Panc1 (cell line): ENCODE measurements at regions not wholly inside any gene's neighbourhood (a gene's known extent, or its start where the extent isn't known, plus 50 kb on each side); places are given as distances from the start of the nearest gene placed in this dataset.

Experiments used
- ATAC-seq: fragments of 200-7000 bp; cut with Tn5 transposase; 2 replicates; pipeline ENCODE4 v1.9.1; 2020; ENCODE audit warnings: mild to moderate bottlenecking, moderate library complexity
- BruUV-seq: library from RNA; stranded (reverse); fragments of 400-500 nt; replicated peaks from 2 replicates; lab custom pipeline; 2021; lab: Mats Ljungman, UMichigan
- CTCF ChIA-PET: fragments of 300-600 bp; sonication (Branson Sonifier 250); formaldehyde crosslinking; loops from one replicate; lab custom pipeline; 2022; ENCODE audit warnings: antibody characterized with exemption; lab: Charles Lee
- POLR2A ChIA-PET: fragments of 300-600 bp; sonication (Branson Sonifier 250); formaldehyde crosslinking; loops from one replicate; lab custom pipeline; 2022; ENCODE audit warnings: antibody characterized with exemption; lab: Charles Lee
- DNase-seq: peaks from one replicate; pipeline ENCODE4 v3.0.0-alpha.2; 2010; ENCODE audit warnings: low read depth, low spot score
- H3K27ac ChIP-seq: 2 replicates; pipeline ENCODE4 v1.5.1; 2011; ENCODE audit warnings: mild to moderate bottlenecking, low read length, inconsistent platforms
- H3K27me3 ChIP-seq: fragments of 200-500 bp; sonication (Bioruptor generic); 2 replicates; pipeline ENCODE4 v1.6.0; 2014; ENCODE audit warnings: low read length, inconsistent platforms; ENCODE audit not compliant: control insufficient read depth, insufficient read depth
- H3K36me3 ChIP-seq: fragments of 200-500 bp; sonication (Bioruptor generic); 2 replicates; pipeline ENCODE4 v1.5.1; 2014; ENCODE audit warnings: inconsistent platforms, mild to moderate bottlenecking, low read length, moderate library complexity; ENCODE audit not compliant: control insufficient read depth, insufficient read depth
- H3K4me1 ChIP-seq: 2 replicates; pipeline ENCODE4 v1.5.1; 2011; ENCODE audit warnings: inconsistent platforms, mild to moderate bottlenecking, low read length, moderate library complexity; ENCODE audit not compliant: control insufficient read depth, insufficient read depth
- H3K4me3 ChIP-seq, 2 experiments: 2 replicates each; pipeline ENCODE4 v1.5.1; 2011 to 2012; ENCODE audit warnings: low read depth in 2 of 2, low read length in 2 of 2, mild to moderate bottlenecking in 2 of 2, inconsistent platforms in 1 of 2, moderate library complexity in 1 of 2
- H3K9me3 ChIP-seq: fragments of 200-500 bp; sonication (Bioruptor generic); 2 replicates; pipeline ENCODE4 v1.5.1; 2014; ENCODE audit warnings: low read depth, mild to moderate bottlenecking, inconsistent platforms, low read length, moderate library complexity; ENCODE audit not compliant: control insufficient read depth, insufficient read depth
- POLR2AphosphoS5 ChIP-seq: IDR thresholded peaks from 2 replicates; pipeline ENCODE4 v1.6.1; 2012; ENCODE audit warnings: mild to moderate bottlenecking, low read depth, low read length, moderate library complexity
- SIN3A ChIP-seq: IDR thresholded peaks from 2 replicates; pipeline ENCODE4 v1.6.1; 2012; ENCODE audit warnings: low read depth, mild to moderate bottlenecking, low read length, moderate library complexity, borderline replicate concordance; ENCODE audit not compliant: insufficient read depth
- TCF7L2 ChIP-seq: IDR thresholded peaks from 2 replicates; pipeline ENCODE4 v1.6.1; 2011; ENCODE audit warnings: mild to moderate bottlenecking, low read depth, low read length, inconsistent platforms
- in situ Hi-C: cut with HindIII; loops from 2 replicates; pipeline ENCODE4 v1.10.0; 2016; ENCODE audit warnings: low sequenced_read_pairs, low pct_unique_long_range_greater_than_20kb
- intact Hi-C: fragments of 100-400 bp; cut with micrococcal nuclease; formaldehyde crosslinking; loops from one replicate; pipeline ENCODE4 v1.10.0; 2022; ENCODE audit not compliant: unreplicated experiment
- TF ChIP-seq, protein P1 (sequence below): fragments of 450-650 bp; IDR thresholded peaks from 2 replicates; pipeline ENCODE4 v1.5.1; 2017; ENCODE audit warnings: mild to moderate bottlenecking
- TF ChIP-seq, protein P2 (sequence below), 2 experiments: IDR thresholded peaks; 2 replicates each; pipeline ENCODE4 v1.6.1; 2011 to 2012; ENCODE audit warnings: low read depth in 2 of 2, control low read depth in 1 of 2, low read length in 1 of 2, mild to moderate bottlenecking in 1 of 2, moderate library complexity in 1 of 2; ENCODE audit not compliant: insufficient read depth in 1 of 2

DNA sequence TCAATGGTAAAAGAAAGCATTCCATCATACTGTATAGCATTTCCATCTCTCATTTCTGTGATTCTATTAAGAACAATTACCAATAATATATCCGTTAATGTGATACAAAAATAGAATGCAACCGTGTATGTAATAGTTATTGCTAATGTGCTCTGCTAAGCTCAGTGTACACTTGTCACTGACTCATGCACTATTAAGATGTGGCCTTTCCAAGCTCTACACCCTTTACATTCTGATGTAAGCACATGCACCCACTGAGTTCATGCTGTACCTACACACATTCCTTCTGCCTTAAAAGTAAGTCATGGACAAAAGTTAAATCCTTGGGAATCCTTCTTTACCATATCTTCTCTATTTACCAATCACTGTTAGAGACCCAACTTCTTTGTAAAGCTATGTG is 319.1 kb downstream of the ZSWIM6 start:
- ATAC-seq (no peak), DNase-seq (no peak)

DNA sequence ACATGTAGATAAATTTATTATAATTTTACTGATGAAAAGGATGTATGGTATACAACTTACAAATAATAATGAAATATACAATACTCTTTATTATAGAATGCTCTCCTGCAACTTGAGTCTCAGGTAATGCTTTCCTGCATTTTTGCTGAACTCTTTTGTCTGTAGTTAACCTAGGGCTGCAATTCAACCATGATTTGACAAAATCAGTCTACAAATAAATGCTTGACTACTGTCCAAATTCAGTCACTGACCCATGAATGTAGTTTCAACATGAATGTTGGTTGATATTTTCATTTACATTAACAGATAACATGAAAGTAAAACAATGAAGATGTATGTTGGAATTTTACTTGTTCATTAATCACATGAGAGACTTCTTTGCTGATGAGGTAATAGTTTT is 320.9 kb downstream of the ZSWIM6 start:
- no peak for TF ChIP-seq SIN3A
- TF ChIP-seq, protein P1, sequence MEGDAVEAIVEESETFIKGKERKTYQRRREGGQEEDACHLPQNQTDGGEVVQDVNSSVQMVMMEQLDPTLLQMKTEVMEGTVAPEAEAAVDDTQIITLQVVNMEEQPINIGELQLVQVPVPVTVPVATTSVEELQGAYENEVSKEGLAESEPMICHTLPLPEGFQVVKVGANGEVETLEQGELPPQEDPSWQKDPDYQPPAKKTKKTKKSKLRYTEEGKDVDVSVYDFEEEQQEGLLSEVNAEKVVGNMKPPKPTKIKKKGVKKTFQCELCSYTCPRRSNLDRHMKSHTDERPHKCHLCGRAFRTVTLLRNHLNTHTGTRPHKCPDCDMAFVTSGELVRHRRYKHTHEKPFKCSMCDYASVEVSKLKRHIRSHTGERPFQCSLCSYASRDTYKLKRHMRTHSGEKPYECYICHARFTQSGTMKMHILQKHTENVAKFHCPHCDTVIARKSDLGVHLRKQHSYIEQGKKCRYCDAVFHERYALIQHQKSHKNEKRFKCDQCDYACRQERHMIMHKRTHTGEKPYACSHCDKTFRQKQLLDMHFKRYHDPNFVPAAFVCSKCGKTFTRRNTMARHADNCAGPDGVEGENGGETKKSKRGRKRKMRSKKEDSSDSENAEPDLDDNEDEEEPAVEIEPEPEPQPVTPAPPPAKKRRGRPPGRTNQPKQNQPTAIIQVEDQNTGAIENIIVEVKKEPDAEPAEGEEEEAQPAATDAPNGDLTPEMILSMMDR, result no peak
- no peak for TF ChIP-seq POLR2AphosphoS5
- intact Hi-C loops, result loop anchor here (10.0 kb wide), 1 partner anchor 488 kb away; the partner anchor contains the start of gene SMIM15
- no peaks in the 10 kb centered on the region for H3K36me3 ChIP-seq
- no peaks in the 10 kb centered on the region for H3K9me3 ChIP-seq
- no TSS peak for BruUV-seq
- H3K27ac ChIP-seq, result no peak overlapping the region
- H3K4me3 ChIP-seq, result no peak overlapping the region
- in situ Hi-C loops, result no loop called here
- ATAC-seq (no peak), DNase-seq (no peak)
- H3K4me1 ChIP-seq, result no peaks in the 10 kb centered on the region
- CTCF ChIA-PET, result no interaction called here
- POLR2A ChIA-PET, result no interaction called here
- peaks cover 9% of the 10 kb centered on the region; the same call in 1 of the 2 replicates for H3K27me3 ChIP-seq

More for the DNA sequence above, 319.1 kb downstream of the ZSWIM6 start:
- H3K27me3 ChIP-seq, result peaks cover 14% of the 10 kb centered on the region
- no peaks in the 10 kb centered on the region for H3K9me3 ChIP-seq
- no peak overlapping the region for H3K4me3 ChIP-seq
- in situ Hi-C loops, result no loop called here
- H3K4me1 ChIP-seq, result no peaks in the 10 kb centered on the region
- CTCF ChIA-PET, result no interaction called here
- TF ChIP-seq, protein P2, sequence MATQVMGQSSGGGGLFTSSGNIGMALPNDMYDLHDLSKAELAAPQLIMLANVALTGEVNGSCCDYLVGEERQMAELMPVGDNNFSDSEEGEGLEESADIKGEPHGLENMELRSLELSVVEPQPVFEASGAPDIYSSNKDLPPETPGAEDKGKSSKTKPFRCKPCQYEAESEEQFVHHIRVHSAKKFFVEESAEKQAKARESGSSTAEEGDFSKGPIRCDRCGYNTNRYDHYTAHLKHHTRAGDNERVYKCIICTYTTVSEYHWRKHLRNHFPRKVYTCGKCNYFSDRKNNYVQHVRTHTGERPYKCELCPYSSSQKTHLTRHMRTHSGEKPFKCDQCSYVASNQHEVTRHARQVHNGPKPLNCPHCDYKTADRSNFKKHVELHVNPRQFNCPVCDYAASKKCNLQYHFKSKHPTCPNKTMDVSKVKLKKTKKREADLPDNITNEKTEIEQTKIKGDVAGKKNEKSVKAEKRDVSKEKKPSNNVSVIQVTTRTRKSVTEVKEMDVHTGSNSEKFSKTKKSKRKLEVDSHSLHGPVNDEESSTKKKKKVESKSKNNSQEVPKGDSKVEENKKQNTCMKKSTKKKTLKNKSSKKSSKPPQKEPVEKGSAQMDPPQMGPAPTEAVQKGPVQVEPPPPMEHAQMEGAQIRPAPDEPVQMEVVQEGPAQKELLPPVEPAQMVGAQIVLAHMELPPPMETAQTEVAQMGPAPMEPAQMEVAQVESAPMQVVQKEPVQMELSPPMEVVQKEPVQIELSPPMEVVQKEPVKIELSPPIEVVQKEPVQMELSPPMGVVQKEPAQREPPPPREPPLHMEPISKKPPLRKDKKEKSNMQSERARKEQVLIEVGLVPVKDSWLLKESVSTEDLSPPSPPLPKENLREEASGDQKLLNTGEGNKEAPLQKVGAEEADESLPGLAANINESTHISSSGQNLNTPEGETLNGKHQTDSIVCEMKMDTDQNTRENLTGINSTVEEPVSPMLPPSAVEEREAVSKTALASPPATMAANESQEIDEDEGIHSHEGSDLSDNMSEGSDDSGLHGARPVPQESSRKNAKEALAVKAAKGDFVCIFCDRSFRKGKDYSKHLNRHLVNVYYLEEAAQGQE (IDR thresholded peaks at IDR 0.05; ENCODE audit: insufficient read depth in 1 of 2, low read depth in 2 of 2, low read length in 1 of 2), result no peak
- TF ChIP-seq POLR2AphosphoS5 (no peak), SIN3A (no peak), TCF7L2 (no peak)
- TF ChIP-seq, protein P1, result no peak
- intact Hi-C loops, result loop anchor here (10.0 kb wide), 1 partner anchor 486 kb away; the partner anchor contains the start of gene SMIM15
- no peak overlapping the region for H3K27ac ChIP-seq
- H3K36me3 ChIP-seq, result no peaks in the 10 kb centered on the region
- no TSS peak for BruUV-seq
- POLR2A ChIA-PET, result no interaction called here
